Activated CD4-positive, alpha-beta T cell treated with anti-CD3 and anti-CD28 coated beads, Interleukin-2, Interleukin-6, amounts not matched to agents 100 ng/mL and 50 ng/mL, durations not matched to agents 16 hours and 8 hours (primary cell): ENCODE measurements at regions not wholly inside any gene's neighbourhood (a gene's known extent, or its start where the extent isn't known, plus 50 kb on each side); places are given as distances from the start of the nearest gene placed in this dataset.

Experiments
- DNase-seq: peaks from one replicate; pipeline ENCODE4 v3.0.0-alpha.2; 2020

DNA sequence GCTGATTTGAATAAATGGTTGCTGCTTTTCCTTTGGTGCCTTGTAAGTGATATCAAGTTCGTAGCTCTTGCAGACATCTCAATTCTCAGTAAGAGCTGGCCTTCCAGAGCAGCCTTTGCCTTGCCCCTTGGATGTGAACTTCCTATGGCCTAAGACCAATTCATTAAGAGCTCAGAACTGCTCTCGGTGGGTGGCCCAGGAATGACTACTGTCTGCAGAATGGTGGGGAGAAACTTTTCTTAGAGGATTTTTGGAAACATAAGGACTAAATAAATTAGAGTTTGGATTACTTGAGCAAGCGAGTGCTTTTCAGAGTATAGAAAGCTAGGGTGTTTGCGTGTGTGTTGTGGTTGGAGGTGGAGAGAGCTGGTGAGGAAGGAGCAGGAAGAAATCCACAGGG lies 306.4 kb upstream of the TBX3 start:
- DNase-seq: no peak

DNA sequence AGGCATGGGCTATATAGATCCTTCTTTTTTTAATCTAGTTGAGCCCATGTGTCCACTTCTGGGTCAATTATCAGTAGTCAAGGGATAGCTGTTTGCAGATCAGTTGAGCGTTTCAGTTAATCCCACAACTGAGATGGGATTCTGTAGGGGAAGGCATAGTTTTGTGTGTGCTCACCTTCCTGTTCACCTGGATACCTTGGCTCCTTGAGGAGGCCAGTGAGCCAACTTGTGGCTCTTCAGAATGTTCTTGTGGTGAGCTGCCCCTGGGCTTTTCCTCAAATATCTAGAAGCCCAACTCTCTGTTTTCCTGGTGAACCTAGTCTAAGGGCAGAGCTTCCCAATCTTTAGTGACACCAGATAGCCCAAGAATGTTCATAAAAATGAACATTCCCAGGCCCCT lies 302.9 kb upstream of the TBX3 start:
- DNase-seq: no peak

DNA sequence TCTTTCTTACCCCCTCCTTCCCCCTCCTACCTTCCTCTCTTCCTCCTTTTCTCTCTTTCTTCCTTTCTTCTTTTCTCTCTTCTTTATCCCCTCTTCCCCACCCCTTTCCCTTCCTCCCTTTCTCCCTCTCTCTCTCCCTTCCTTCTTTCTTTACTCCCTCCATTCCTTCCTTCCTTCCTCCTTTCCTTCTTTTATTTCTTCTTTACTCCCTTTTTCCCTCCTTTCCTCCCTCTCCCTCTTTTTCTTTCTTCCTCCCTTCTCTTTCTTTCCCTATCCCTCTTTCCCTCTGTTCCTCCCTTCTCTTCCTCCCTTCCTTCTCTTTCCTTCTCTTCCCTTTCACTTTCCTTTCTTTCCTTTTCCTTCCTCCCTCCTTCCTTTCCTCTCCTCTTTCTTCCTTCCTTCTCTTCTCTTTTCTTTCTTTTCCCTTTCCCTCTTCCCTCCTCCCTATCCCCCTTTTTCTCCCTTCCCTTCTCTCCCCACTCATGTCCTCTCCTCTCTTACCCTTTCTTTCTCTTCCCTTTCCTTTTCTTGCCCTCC lies 302.3 kb upstream of the TBX3 start:
- DNase-seq: no peak

DNA sequence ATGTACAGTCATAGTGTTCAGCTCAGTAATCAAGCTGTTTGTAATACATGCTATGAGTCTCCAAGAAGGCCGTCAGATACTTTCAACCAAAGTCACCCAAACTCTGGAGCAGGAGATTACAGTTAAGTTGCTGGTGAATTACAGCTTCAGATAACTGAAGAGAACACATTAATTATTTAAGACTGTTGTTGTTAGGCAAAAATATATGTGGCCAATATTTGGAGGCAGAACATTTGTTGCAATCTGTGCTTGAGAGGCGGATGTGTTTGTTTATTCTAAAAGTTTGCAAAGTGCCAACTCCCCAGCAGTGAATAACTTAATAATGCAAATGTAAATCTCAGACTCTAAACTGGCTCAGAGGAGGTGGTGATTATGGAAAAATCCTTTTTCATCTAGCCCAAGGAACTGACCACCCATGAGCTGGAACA lies 300.7 kb upstream of the TBX3 start:
- DNase-seq: no peak

DNA sequence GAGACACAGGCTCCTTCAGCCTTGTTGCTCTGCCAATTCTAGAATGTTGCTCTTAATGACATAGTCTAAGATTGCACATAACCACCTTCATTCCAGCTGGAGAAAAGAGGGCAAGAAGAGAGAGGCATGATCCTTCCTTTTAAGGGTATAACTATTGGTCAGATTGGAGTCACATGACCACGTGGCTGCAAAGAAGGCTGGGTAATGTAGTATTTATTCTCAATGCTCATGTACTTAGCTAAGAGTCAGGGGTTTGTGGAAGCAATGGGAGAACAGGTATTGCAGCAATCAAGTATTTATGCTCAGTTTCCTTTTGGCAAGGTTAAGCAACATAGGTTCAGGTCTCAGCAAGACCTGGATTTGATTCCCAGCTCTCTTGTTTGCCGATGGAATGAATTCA lies 298.8 kb upstream of the TBX3 start:
- no peak for DNase-seq

DNA sequence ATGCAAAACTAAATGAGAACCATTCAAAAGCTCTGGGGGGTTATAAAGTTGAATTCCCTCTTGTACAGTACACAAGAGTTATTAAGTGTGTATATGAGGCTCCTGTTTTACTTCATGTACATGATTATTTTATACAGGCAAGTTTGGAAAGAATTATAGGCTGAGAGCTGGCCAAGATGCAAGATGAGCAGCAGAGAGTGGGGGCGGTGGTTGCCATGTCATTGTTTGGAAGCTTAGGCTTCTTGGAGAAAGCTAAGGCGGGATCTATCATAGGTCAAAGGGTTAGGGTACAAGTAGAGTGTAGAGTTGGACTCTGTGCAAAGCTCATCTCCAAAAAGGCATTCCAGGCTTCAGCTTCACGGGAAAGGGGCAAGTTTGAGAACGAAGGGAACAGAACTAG lies 297.1 kb upstream of the TBX3 start:
- no peak for DNase-seq

DNA sequence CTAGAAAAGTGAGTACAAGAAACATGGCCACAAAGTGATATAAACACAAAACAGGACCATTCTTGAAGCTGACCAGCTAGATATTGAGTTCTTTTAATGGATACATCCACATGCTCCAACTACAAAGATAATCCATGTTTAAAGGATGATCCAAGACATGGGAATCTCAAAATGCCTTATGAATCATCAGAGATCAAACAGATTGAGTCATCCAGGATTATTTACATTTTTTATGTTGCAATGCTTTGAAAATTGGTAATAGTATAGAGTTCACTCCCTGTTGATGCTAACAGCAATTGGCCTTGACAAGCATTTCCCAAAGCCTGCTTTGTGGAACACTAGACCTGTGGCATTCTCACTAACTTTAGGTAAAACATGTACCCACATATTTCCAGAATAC lies 293.0 kb upstream of the TBX3 start:
- no peak for DNase-seq

DNA sequence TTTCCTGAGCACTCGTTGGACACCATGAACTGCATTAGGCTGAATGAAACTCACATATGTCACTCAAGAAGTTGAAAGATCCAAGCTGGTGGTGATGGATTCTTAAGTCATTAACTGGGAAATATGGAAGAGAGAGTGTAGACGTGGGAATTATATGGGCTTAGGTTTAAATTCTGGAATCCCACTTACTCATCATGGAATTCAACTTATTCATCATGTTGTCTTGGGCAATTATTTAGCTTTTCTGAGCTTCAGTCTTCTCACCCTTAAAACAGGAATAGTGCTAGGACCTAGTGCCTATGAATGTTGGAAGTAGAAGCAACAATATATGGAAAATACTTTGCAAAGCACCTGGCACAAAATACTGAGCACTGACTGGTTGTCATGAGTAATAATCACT lies 292.4 kb upstream of the TBX3 start:
- DNase-seq: no peak

DNA sequence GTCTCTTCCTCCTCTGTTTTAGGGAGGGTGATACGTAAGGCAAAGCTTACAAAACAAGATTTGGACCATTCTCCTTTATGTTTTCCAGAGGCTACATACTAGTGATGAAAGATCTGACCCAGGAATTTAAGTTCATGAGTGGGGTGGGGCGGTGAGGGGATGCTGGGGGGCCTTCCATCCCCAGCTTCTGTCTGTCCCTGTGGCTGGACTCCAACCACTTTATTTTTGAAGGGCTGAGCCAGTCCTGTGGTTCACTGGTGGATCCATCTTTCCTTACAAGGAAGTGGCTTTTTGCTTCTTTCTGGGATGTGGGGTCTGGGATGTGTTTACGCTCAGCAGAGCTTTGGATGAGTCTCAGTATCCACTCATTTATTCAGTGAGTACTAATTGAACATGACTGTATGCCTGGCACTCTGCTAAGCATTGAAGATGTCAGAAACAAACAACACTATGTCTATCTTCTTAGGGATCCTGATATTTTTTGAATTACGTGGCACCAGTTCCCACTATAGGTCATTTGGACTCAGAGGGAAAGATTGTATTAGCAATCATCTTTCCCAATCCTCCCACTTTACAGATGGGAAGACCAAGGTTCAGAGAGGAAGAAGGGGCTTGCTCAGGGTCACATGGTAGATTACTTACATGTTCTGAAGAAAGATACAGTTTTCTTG lies 291.8 kb upstream of the TBX3 start:
- no peak for DNase-seq

DNA sequence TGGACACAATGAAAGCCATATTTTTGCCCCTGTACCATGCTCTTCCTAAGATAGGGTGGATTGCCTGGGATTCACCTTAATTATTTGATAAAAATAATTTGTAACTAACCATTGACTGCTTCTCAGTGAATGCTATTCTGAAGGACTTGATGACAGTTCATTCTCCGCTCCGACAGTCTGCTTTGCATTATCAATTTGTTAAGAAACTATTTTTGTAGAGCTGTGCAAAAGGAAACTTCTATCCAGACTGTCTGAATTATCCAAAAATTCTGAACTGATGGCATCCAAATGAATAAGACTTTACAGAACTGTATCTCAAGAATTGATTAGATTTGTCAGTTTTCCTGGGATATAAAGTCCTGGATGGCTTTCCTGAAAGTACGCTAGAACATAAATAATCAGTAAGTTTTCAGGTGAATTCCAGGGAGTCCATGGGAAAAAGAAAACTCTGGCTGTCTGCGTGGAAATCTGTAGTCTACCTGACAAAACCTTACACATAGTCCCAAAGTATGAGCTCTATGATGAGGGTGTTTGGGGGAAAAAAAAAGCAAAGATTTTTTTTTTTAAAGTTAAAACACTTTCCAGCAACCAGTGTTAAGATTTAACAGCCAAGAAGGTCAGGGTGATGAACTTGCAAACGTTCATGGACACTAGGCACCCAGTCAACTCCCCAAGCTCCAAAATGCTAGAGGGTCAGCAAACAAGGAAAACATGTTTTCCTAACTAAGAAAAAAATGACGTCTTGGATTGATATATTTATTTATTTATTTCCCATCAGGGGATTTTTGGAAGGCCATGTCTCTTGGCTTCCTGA lies 291.1 kb upstream of the TBX3 start:
- no peak for DNase-seq

DNA sequence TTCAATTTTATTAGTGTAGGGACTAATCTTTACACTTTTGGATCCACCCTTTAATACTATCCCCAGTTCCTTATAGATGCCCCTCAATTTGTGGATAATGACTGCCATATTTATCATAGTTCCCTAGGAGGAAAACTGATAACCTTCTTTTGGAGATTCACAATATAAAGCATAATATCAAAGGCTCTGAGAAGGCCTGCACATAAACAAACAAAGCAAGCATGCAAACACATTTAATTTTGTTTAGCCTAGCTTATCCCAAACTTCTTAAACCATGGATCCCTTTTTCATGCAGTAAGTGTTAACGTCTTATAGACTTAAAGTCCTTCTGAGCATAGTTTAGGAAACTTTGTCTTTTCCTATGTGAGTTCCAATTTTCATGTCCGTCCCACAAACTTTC lies 290.4 kb upstream of the TBX3 start:
- no peak for DNase-seq

DNA sequence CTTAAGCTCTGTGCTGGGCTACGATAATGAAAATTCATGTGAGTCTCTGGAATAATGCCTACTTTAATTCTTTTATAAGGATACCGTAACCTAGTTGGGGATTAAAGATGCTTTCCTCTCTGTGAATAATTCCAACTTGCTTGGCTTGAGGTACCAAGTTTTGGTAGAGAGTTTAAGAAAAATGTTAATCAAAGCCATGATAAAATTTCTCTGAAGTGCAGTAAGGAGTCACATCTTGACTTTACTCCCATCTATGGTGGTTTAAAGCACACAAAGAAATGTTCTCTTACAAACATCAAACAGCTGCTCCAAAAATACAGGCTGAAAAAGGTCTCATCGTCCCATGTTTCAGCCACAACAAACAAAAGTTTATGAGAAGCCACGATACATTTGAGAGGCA lies 284.8 kb upstream of the TBX3 start:
- DNase-seq: no peak

DNA sequence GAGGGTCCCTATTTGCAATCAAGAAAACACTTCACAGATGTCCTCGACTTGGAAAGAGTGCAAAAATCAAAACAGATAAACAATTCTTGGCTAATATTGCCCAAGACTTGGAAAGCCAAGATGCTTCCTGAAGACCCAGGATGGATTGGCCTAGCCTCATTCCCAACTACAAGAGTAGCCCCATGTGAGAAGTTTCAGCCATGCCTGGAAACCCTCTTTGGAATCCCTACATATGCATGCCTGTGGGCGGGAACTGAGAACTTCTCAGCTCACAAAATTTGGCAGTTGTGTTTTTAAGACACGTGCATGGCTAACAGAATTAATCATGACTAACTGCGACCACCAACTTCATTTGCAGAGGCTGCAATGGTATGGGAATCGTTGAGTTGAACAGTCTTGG lies 283.2 kb upstream of the TBX3 start:
- no peak for DNase-seq

DNA sequence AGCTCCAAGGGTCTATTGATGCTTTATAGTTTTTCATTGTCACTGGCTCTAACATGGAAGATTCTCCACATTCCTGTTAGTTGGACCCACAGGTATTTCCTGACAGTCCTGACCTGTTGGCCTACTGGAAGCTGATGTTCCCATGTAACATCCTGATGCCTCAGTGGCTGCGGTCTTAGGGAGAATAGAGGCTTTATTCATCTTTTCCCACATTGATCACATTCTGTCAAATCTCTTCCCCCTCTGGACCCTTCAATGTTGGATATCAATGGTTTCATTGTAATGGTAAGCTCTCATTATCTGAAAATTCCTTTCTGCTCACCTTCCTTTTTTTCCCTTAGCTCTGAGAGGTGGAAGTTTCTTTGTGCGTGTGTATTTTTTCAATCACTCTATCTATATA lies 280.9 kb upstream of the TBX3 start:
- no peak for DNase-seq

DNA sequence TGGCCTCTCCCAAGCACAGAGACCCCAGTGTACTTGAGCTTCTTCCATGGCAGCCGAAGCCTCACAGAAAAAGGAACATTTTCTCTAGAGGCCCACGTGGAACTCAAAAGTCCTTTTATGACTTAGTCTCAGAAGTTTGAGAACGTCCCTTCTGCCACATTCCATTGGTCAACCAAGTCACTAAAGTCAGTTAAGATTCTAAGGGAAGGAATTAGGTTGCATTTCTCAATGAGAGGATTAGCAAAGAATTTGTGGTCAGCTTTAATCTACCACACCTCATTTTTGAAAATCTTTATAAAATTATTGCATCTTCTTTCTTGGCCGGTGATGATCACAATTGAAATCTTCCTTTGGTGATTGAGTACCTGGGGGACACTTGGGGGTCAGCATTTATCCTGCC lies 279.9 kb upstream of the TBX3 start:
- no peak for DNase-seq

DNA sequence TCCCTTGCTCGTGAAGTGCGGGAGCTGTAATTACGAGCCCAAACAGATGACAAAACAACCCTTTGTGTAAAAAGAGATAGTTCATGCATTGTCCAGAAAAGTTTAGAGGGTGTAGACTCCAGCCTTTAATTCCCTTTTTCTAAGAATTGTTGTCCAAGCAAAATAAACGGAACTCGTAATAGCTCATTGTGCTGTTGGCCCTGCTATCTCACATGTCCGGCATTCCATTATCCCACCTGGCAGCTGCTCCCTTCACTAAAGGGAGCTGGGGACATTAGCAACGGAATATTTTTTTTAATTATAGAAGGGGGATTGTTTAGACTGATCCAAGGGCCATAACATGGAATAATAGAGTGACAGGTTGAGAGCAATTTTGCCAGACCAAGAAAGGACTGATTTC lies 277.5 kb upstream of the TBX3 start:
- no peak for DNase-seq

DNA sequence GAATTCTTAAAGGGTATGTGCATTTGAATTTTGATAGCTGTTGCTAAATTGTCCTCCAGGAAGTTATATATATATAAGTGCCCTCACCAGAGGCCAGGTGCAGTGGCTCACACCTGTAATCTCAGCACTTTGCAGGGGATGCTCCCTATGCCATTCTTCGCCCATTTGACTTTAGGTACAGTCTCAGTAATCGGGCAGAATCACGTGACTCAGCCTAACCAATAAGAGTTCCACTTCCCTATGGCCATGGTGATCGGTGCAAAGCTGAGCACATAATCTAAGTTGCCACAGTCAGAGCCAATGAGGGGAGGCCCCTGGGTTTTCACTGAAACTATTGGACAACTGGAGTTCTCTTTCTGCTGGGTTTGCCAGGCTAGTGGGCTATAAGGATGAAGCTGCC lies 274.6 kb upstream of the TBX3 start:
- DNase-seq: no peak

DNA sequence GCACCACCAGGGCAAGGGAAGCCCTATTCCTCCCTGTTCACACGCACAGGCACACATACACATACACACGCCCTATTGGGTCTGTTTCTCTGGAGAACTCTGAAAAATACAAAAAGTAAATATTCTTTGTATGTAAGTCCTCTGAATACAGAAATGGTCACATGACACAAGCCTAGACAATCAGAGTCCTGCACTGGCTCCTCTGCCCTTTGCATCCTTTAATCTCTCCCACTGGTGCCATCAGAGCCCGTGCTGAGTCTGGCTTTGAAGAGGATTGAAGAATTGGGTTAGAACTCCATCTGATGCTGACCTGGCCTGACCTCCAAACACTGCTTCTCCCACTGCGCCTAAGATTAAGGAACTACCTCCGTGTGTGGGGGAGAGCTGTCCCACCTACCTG lies 273.2 kb upstream of the TBX3 start:
- no peak for DNase-seq

DNA sequence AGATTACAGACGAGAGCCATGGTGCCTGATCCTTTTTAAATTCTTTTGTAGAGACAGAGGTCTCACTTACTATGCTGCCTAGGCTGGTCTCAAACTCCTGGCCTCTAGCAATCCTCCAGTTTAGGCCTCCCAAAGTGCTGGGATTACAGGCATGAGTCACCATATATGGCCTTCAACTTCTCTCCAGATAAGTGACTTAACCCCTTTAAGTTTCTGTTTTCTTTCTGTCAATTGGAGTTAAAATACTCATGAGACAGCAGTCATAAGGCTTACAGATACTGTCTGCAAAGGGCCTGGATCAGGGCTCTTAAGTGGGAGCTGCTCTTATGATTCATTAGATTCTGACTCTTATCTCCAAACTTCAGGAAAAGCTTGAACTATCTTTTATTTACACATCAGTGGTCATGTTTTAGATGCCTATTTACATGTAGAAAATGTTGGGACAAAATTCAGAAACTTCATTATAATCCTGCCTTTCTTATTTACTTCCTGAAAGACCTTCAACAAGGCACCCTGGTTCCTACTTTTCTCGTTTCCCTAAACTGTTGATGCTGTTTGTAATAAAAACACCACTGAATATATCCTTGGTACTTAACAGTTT lies 271.5 kb upstream of the TBX3 start:
- DNase-seq: no peak

DNA sequence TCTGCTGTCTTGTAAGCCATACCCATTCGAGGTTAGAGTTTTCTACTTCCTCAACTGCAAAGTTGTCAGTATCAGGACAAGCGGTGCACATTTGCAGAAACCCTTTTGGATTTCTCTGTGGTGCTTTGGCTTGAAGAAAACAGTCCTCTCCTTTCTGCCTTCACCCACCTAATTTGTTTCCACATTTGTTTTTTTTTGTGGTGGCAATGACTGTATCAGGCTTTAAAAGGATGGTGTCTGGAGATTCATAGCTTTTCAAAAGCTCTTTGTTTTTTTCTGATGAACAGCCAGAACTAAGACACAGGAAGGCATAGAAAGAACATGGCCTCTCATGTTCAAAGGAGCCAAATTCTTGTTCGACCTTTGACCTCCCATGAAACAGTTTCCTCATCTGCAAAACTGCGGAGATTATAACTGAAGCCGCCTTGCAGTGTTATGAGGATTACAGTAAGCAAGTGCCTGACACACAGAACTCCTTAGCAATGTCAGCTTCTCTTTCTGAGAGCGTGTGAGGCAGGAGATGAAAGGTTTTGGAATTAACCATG lies 270.6 kb upstream of the TBX3 start:
- DNase-seq: no peak

DNA sequence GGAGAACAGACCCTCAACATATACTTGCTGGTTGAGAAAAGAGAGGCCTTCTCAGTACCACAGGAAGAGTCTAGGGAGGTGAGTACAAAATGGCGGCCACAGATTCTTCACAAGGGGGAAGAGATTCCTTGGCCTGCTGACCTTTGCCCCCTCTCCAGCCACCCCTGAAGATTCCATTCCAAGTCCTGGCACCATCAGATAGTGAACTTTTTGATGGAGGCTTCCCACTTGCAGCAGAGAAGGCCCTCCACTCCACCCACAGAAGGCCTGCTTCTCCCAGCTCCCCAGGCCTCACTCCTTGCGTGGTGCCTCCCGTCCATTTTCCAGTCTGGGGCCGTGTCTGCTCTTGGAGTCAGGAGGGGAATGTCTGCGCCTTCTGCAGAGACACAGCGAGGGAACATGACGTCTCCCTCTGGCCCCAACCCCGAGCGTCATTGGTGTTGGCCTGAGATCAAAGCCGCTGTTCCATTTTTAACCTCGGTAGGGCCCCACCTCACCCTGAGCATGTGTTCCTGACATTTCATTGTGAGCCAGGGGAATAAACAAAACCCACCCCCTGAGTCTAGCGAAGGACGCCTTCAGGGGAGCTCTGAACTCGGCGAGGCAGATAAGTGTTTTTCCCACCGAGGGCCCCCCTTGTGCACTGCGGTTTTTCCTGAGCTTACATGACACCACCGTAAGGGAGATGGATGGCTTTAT lies 268.7 kb upstream of the TBX3 start:
- no peak for DNase-seq

DNA sequence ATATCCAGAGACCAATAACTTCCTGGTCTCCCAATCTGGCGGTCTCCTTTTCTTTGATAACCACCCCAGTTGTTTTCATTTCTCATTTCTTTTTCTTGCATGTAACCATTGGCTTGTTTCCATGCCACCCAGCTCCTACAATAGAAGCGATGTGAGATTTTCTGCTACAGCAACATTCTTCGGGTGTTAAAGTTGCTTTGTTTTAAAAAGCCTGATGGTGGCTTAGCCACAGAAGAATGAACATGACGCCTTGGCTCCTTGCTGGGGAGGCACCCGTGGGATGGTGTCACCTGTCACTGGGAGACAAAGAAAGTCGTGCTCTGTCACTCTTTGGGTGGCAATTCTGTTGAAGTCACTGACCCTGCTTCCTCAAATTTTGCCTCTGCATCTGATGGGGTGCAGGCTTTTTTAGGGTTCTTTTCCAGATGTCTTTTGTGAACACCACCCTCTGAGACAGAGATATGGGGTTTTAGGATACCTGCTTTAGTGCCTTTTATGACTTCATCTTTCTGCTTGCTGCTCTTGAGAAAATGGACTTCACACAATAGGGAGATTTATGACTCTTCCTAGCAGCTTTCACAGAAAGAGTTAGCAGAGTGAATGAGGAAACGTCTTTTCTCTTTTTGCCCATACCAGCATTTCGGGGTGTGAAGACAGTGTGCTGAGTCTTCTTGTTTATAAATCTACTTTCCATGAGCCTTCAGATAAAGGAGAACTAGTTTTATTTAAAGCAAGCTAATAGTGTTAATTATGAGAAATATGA lies 265.3 kb upstream of the TBX3 start:
- DNase-seq: no peak
